HepG2 (cell line): ENCODE measurements at regions not wholly inside any gene's neighbourhood (a gene's known extent, or its start where the extent isn't known, plus 50 kb on each side); places are given as distances from the start of the nearest gene placed in this dataset.

Experiments used
- ARNTL ChIP-seq: sonication (generic); formaldehyde crosslinking; IDR thresholded peaks from 2 replicates; pipeline ENCODE4 v1.4.0; 2020; ENCODE audit warnings: mild to moderate bottlenecking, missing genetic modification reagents
- ATAD3A ChIP-seq: sonication (generic); formaldehyde crosslinking; IDR thresholded peaks from 2 replicates; pipeline ENCODE4 v1.4.0; 2020; ENCODE audit warnings: missing genetic modification reagents
- DNMT3B ChIP-seq: conservative IDR thresholded peaks from 2 replicates; pipeline ENCODE4 v1.6.1; 2016; ENCODE audit warnings: missing biosample characterization, control low read depth
- HNRNPK ChIP-seq: fragments of 200-400 bp; formaldehyde crosslinking; IDR thresholded peaks from 2 replicates; pipeline ENCODE4 v1.6.1; 2018; ENCODE audit warnings: low read length, low read depth, moderate library complexity, mild to moderate bottlenecking; ENCODE audit not compliant: poor library complexity, severe bottlenecking
- KDM4B ChIP-seq: sonication (generic); formaldehyde crosslinking; IDR thresholded peaks from 2 replicates; pipeline ENCODE4 v1.4.0; 2020; ENCODE audit warnings: missing genetic modification reagents
- MED8 ChIP-seq: sonication (generic); formaldehyde crosslinking; IDR thresholded peaks from 2 replicates; pipeline ENCODE4 v1.8.1; 2023; ENCODE audit warnings: mild to moderate bottlenecking, missing genetic modification reagents; ENCODE audit not compliant: insufficient replicate concordance
- NFATC3 ChIP-seq: sonication (generic); formaldehyde crosslinking; IDR thresholded peaks from 2 replicates; pipeline ENCODE4 v1.5.1; 2020; ENCODE audit warnings: mild to moderate bottlenecking, missing genetic modification reagents
- NR2F6 ChIP-seq, 2 experiments: IDR thresholded peaks; 2 replicates each; pipeline ENCODE4 v1.6.1; 2016; ENCODE audit warnings: antibody characterized with exemption in 1 of 2, mild to moderate bottlenecking in 1 of 2
- PPARG ChIP-seq: conservative IDR thresholded peaks from 2 replicates; pipeline ENCODE4 v1.6.1; 2016; ENCODE audit warnings: missing biosample characterization, missing genetic modification reagents
- PRMT3 ChIP-seq: sonication (generic); formaldehyde crosslinking; IDR thresholded peaks from 2 replicates; pipeline ENCODE4 v1.8.1; 2022; ENCODE audit warnings: low read depth, mild to moderate bottlenecking, moderate library complexity, missing genetic modification reagents, borderline replicate concordance
- RARA ChIP-seq: IDR thresholded peaks from 2 replicates; pipeline ENCODE4 v1.6.1; 2016; ENCODE audit warnings: missing genetic modification reagents, missing compliant biosample characterization
- SIX1 ChIP-seq: sonication (generic); formaldehyde crosslinking; IDR thresholded peaks from 2 replicates; pipeline ENCODE4 v1.4.0; 2020; ENCODE audit warnings: missing genetic modification reagents, borderline replicate concordance
- TBP ChIP-seq: sonication (generic); formaldehyde crosslinking; IDR thresholded peaks from 2 replicates; pipeline ENCODE4 v1.5.0; 2020; ENCODE audit warnings: missing genetic modification reagents
- XBP1 ChIP-seq: sonication (generic); formaldehyde crosslinking; IDR thresholded peaks from 2 replicates; pipeline ENCODE4 v1.5.0; 2020; ENCODE audit warnings: missing genetic modification reagents
- ZBTB7A ChIP-seq: sonication (generic); formaldehyde crosslinking; IDR thresholded peaks from 2 replicates; pipeline ENCODE4 v1.8.0; 2022; ENCODE audit warnings: mild to moderate bottlenecking, missing genetic modification reagents
- ZNF138 ChIP-seq: sonication (generic); formaldehyde crosslinking; IDR thresholded peaks from 2 replicates; pipeline ENCODE4 v1.5.0; 2020; ENCODE audit warnings: mild to moderate bottlenecking, low read depth, missing genetic modification reagents
- ZNF232 ChIP-seq: sonication (generic); formaldehyde crosslinking; IDR thresholded peaks from 2 replicates; pipeline ENCODE4 v1.4.0; 2020; ENCODE audit warnings: missing genetic modification reagents, borderline replicate concordance
- ZNF431 ChIP-seq: sonication (generic); formaldehyde crosslinking; IDR thresholded peaks from 2 replicates; pipeline ENCODE4 v1.9.0; 2022; ENCODE audit warnings: missing genetic modification reagents, low read depth, mild to moderate bottlenecking, borderline replicate concordance
- ZNF629 ChIP-seq: sonication (generic); formaldehyde crosslinking; conservative IDR thresholded peaks from 2 replicates; pipeline ENCODE4 v1.5.0; 2020; ENCODE audit warnings: missing genetic modification reagents
- TF ChIP-seq, protein P1 (sequence below): sonication (generic); formaldehyde crosslinking; IDR thresholded peaks from 2 replicates; pipeline ENCODE4 v1.5.0; 2020; ENCODE audit warnings: mild to moderate bottlenecking, missing genetic modification reagents, borderline replicate concordance
- TF ChIP-seq, protein P2 (sequence below): IDR thresholded peaks from 2 replicates; pipeline ENCODE4 v1.6.1; 2016; ENCODE audit warnings: missing compliant biosample characterization, missing genetic modification reagents, borderline replicate concordance
- TF ChIP-seq, protein P3 (sequence below): sonication (generic); formaldehyde crosslinking; IDR thresholded peaks from 2 replicates; pipeline ENCODE4 v1.4.0; 2020; ENCODE audit warnings: missing genetic modification reagents
- TF ChIP-seq, protein P4 (sequence below): sonication (generic); formaldehyde crosslinking; IDR thresholded peaks from 2 replicates; pipeline ENCODE4 v1.4.0; 2020; ENCODE audit warnings: low read depth, mild to moderate bottlenecking, missing genetic modification reagents

DNA sequence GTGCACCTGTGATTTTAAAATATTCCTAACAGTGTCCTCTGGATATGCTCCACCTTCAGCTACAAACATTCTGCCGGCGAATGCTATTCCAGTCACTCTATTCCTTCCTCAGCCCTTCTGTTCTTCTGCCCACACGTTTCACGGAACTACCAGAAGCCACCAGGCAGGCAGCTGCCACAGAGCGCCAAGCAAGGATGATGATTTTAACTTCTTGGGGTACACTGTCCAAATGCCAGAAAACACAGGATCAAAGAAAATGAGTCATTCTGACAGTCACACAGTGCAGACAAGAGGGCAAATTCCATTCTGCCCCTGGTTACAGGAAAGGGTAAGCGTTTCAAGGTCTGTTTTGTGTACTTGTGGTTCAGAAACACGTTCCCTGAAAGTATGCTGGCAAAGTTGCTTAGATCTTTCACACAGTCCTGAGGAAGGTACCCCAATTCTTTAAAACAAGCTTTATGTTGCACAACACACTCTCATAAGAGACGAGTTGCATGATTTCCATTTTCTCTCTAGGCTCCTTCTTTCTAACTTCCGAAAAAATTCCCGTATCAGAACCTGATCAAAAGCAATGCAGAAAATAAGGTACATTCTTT, 508.3 kb upstream of the PKN2 start (continued):
- TF ChIP-seq, protein P1, sequence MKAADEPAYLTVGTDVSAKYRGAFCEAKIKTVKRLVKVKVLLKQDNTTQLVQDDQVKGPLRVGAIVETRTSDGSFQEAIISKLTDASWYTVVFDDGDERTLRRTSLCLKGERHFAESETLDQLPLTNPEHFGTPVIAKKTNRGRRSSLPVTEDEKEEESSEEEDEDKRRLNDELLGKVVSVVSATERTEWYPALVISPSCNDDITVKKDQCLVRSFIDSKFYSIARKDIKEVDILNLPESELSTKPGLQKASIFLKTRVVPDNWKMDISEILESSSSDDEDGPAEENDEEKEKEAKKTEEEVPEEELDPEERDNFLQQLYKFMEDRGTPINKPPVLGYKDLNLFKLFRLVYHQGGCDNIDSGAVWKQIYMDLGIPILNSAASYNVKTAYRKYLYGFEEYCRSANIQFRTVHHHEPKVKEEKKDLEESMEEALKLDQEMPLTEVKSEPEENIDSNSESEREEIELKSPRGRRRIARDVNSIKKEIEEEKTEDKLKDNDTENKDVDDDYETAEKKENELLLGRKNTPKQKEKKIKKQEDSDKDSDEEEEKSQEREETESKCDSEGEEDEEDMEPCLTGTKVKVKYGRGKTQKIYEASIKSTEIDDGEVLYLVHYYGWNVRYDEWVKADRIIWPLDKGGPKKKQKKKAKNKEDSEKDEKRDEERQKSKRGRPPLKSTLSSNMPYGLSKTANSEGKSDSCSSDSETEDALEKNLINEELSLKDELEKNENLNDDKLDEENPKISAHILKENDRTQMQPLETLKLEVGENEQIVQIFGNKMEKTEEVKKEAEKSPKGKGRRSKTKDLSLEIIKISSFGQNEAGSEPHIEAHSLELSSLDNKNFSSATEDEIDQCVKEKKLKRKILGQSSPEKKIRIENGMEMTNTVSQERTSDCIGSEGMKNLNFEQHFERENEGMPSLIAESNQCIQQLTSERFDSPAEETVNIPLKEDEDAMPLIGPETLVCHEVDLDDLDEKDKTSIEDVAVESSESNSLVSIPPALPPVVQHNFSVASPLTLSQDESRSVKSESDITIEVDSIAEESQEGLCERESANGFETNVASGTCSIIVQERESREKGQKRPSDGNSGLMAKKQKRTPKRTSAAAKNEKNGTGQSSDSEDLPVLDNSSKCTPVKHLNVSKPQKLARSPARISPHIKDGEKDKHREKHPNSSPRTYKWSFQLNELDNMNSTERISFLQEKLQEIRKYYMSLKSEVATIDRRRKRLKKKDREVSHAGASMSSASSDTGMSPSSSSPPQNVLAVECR (CRISPR knock-in tag) = no peak
- TF ChIP-seq ZBTB7A (CRISPR knock-in tag) (no peak), TBP (no peak), MED8 (CRISPR knock-in tag) (peak; percentile 94), ZNF629 (no peak; the same call in 1 of the 2 replicates), NR2F6 (IDR thresholded peaks at IDR 0.05) (peak; percentile 86), NR2F6 (CRISPR knock-in tag; IDR thresholded peaks at IDR 0.05) (peak; percentile 85), ZNF232 (CRISPR knock-in tag) (no peak), ZNF431 (CRISPR knock-in tag) (0 out of 2 replicates have a peak, but pooled peaks have one; percentile 41), RARA (peak; percentile 94), PPARG (CRISPR knock-in tag) (peak; percentile 91), XBP1 (CRISPR knock-in tag) (no peak), KDM4B (CRISPR knock-in tag) (peak; percentile 98), DNMT3B (no peak; the same call in 1 of the 2 replicates), HNRNPK (no peak), ATAD3A (CRISPR knock-in tag) (no peak), SIX1 (CRISPR knock-in tag) (peak; percentile 88; the same call in 1 of the 2 replicates), PRMT3 (CRISPR knock-in tag) (peak; percentile 77; the same call in 1 of the 2 replicates), ARNTL (CRISPR knock-in tag) (peak; percentile 80), NFATC3 (CRISPR knock-in tag) (no peak), ZNF138 (no peak)
- TF ChIP-seq, protein P2, sequence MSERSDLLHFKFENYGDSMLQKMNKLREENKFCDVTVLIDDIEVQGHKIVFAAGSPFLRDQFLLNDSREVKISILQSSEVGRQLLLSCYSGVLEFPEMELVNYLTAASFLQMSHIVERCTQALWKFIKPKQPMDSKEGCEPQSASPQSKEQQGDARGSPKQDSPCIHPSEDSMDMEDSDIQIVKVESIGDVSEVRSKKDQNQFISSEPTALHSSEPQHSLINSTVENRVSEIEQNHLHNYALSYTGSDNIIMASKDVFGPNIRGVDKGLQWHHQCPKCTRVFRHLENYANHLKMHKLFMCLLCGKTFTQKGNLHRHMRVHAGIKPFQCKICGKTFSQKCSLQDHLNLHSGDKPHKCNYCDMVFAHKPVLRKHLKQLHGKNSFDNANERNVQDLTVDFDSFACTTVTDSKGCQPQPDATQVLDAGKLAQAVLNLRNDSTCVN (CRISPR knock-in tag) = 0 out of 2 replicates have a peak, but pooled peaks have one; percentile 64
- TF ChIP-seq, protein P3, sequence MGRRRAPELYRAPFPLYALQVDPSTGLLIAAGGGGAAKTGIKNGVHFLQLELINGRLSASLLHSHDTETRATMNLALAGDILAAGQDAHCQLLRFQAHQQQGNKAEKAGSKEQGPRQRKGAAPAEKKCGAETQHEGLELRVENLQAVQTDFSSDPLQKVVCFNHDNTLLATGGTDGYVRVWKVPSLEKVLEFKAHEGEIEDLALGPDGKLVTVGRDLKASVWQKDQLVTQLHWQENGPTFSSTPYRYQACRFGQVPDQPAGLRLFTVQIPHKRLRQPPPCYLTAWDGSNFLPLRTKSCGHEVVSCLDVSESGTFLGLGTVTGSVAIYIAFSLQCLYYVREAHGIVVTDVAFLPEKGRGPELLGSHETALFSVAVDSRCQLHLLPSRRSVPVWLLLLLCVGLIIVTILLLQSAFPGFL (CRISPR knock-in tag) = no peak
- TF ChIP-seq, protein P4, sequence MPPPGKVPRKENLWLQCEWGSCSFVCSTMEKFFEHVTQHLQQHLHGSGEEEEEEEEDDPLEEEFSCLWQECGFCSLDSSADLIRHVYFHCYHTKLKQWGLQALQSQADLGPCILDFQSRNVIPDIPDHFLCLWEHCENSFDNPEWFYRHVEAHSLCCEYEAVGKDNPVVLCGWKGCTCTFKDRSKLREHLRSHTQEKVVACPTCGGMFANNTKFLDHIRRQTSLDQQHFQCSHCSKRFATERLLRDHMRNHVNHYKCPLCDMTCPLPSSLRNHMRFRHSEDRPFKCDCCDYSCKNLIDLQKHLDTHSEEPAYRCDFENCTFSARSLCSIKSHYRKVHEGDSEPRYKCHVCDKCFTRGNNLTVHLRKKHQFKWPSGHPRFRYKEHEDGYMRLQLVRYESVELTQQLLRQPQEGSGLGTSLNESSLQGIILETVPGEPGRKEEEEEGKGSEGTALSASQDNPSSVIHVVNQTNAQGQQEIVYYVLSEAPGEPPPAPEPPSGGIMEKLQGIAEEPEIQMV (CRISPR knock-in tag) = no peak
